GM21447 (cell line): ENCODE measurements at regions not wholly inside any gene's neighbourhood (a gene's known extent, or its start where the extent isn't known, plus 50 kb on each side); places are given as distances from the start of the nearest gene placed in this dataset.
A peak's percentile ranks its signal among the peaks of the same experiment; 100 is the strongest.
"Not testable (repeated sequence)": the region's sequence is repeated elsewhere in the genome, so short reads cannot be mapped to it uniquely, and the experiment has no call there.

Experiments used
- ATAC-seq: cut with Tn5 transposase; IDR thresholded peaks from one replicate; pipeline ENCODE4 v1.9.1; 2021; ENCODE audit not compliant: unreplicated experiment

GRCh38 chr12:58412461-58413060, 471.2 kb downstream of the ATP23 start:
- no peak for ATAC-seq

- ATAC-seq = no peak
These were observed 472.4 kb downstream of the ATP23 start for GRCh38 chr12:58413794-58414193.

- no peak for ATAC-seq
These were observed 473.1 kb downstream of the ATP23 start for GRCh38 chr12:58414398-58414871.

GRCh38 chr12:58415716-58416115, 474.3 kb downstream of the ATP23 start:
- no peak for ATAC-seq

- ATAC-seq = no peak
These were observed 474.9 kb downstream of the ATP23 start for GRCh38 chr12:58416236-58416635.

GRCh38 chr12:58419196-58419760, 477.9 kb downstream of the ATP23 start:
- ATAC-seq = no peak

- ATAC-seq = no peak
These were observed 478.5 kb downstream of the ATP23 start for GRCh38 chr12:58419905-58420304.

- no peak for ATAC-seq
These were observed 479.1 kb downstream of the ATP23 start for GRCh38 chr12:58420503-58420902.

GRCh38 chr12:58421990-58422389, 480.6 kb downstream of the ATP23 start:
- ATAC-seq = no peak

GRCh38 chr12:58424735-58425392, 483.5 kb downstream of the ATP23 start:
- ATAC-seq = peak; percentile 15

- ATAC-seq = peak; percentile 93
These were observed 484.4 kb downstream of the ATP23 start for GRCh38 chr12:58425481-58426392.

- ATAC-seq = not testable (repeated sequence)
These were observed 485.1 kb downstream of the ATP23 start for GRCh38 chr12:58426437-58426836.

GRCh38 chr12:58433959-58434358, 486.3 kb downstream of the LRIG3 start:
- no peak for ATAC-seq

- ATAC-seq = no peak
These were observed 485.6 kb downstream of the LRIG3 start for GRCh38 chr12:58434726-58435125.

GRCh38 chr12:58435647-58436046, 484.7 kb downstream of the LRIG3 start:
- ATAC-seq = peak; percentile 80

- ATAC-seq = no peak
These were observed 478.8 kb downstream of the LRIG3 start for GRCh38 chr12:58441483-58441882.

GRCh38 chr12:58443273-58443980, 476.9 kb downstream of the LRIG3 start:
- peak; percentile 70 for ATAC-seq

- no peak for ATAC-seq
These were observed 476.3 kb downstream of the LRIG3 start for GRCh38 chr12:58443981-58444371.

- no peak for ATAC-seq
These were observed 469.3 kb downstream of the LRIG3 start for GRCh38 chr12:58450868-58451482.

- ATAC-seq = no peak
These were observed 467.8 kb downstream of the LRIG3 start for GRCh38 chr12:58452546-58452945.
